Panc1 (cell line): ENCODE measurements at regions not wholly inside any gene's neighbourhood (a gene's known extent, or its start where the extent isn't known, plus 50 kb on each side); places are given as distances from the start of the nearest gene placed in this dataset.

Experiments
- CTCF ChIP-seq: fragments of 450-650 bp; IDR thresholded peaks from 2 replicates; pipeline ENCODE4 v1.5.1; 2017; ENCODE audit warnings: mild to moderate bottlenecking
- POLR2AphosphoS5 ChIP-seq: IDR thresholded peaks from 2 replicates; pipeline ENCODE4 v1.6.1; 2012; ENCODE audit warnings: mild to moderate bottlenecking, low read depth, low read length, moderate library complexity
- TCF7L2 ChIP-seq: IDR thresholded peaks from 2 replicates; pipeline ENCODE4 v1.6.1; 2011; ENCODE audit warnings: mild to moderate bottlenecking, low read depth, low read length, inconsistent platforms

- no peak for TF ChIP-seq CTCF
- no peak for TF ChIP-seq POLR2AphosphoS5
- no peak for TF ChIP-seq TCF7L2
Observed at GRCh38 chr16:6861815-6862477, 470.7 kb upstream of the RBFOX1 start.
